DMS79 treated with DMSO at 0.1 percent for 48 hours (cell line): ENCODE measurements at regions not wholly inside any gene's neighbourhood (a gene's known extent, or its start where the extent isn't known, plus 50 kb on each side); places are given as distances from the start of the nearest gene placed in this dataset.
"Not testable (repeated sequence)": the region's sequence is repeated elsewhere in the genome, so short reads cannot be mapped to it uniquely, and the experiment has no call there.

ENCODE experiments used
- DNase-seq: peaks from one replicate; lab custom pipeline; 2025; lab: John Stamatoyannopoulos, UW

- DNase-seq, result no peak
Measured at GRCh38 chr5:154620411-154620810, 134.8 kb upstream of the LARP1 start.

- DNase-seq, result no peak
Measured at GRCh38 chr5:154618696-154619095, 136.5 kb upstream of the LARP1 start.

- DNase-seq, result no peak
Measured at GRCh38 chr5:154614595-154614994, 136.6 kb upstream of the HAND1 start.

- no peak for DNase-seq
Measured at GRCh38 chr5:154614125-154614524, 136.1 kb upstream of the HAND1 start.

GRCh38 chr5:154612666-154613065 is 134.6 kb upstream of the HAND1 start:
- no peak for DNase-seq

GRCh38 chr5:154611341-154611767 is 133.3 kb upstream of the HAND1 start:
- no peak for DNase-seq

GRCh38 chr5:154610321-154611154 is 132.5 kb upstream of the HAND1 start:
- DNase-seq, result peak; percentile 55

GRCh38 chr5:154609251-154609650 is 131.2 kb upstream of the HAND1 start:
- no peak for DNase-seq

- DNase-seq, result no peak
Measured at GRCh38 chr5:154608531-154609011, 130.5 kb upstream of the HAND1 start.

- no peak for DNase-seq
Measured at GRCh38 chr5:154607746-154608145, 129.7 kb upstream of the HAND1 start.

GRCh38 chr5:154606246-154606645 is 128.2 kb upstream of the HAND1 start:
- no peak for DNase-seq

GRCh38 chr5:154603953-154604679 is 126.1 kb upstream of the HAND1 start:
- peak; percentile 14 for DNase-seq

- DNase-seq, result no peak
Measured at GRCh38 chr5:154603485-154603884, 125.5 kb upstream of the HAND1 start.

GRCh38 chr5:154603011-154603410 is 125.0 kb upstream of the HAND1 start:
- no peak for DNase-seq

GRCh38 chr5:154601014-154601413 is 123.0 kb upstream of the HAND1 start:
- DNase-seq, result no peak

- DNase-seq, result no peak
Measured at GRCh38 chr5:154598021-154598420, 120.0 kb upstream of the HAND1 start.

- not testable (repeated sequence) for DNase-seq
Measured at GRCh38 chr5:154596844-154597243, 118.8 kb upstream of the HAND1 start.

- no peak for DNase-seq
Measured at GRCh38 chr5:154595662-154596061, 117.6 kb upstream of the HAND1 start.

GRCh38 chr5:154593796-154594195 is 115.8 kb upstream of the HAND1 start:
- DNase-seq, result no peak

GRCh38 chr5:154593071-154593470 is 115.0 kb upstream of the HAND1 start:
- no peak for DNase-seq

GRCh38 chr5:154590093-154590724 is 112.2 kb upstream of the HAND1 start:
- no peak for DNase-seq

GRCh38 chr5:154589511-154589910 is 111.5 kb upstream of the HAND1 start:
- DNase-seq, result no peak
